ENCODE measurements at regions not wholly inside any gene's neighbourhood (a gene's known extent, or its start where the extent isn't known, plus 50 kb on each side); places are given as distances from the start of the nearest gene placed in this dataset.

GRCh38 chr15:62849316-62850106 lies 193.0 kb upstream of the TPM1 start:
- no peak for DNase-seq
- no peaks in the 10 kb centered on the region for H3K27me3 Mint-ChIP-seq
- ATAC-seq (ENCODE audit: low read depth): no peak
- no peak overlapping the region for H3K27ac Mint-ChIP-seq
- no peak overlapping the region for H3K4me3 Mint-ChIP-seq
- no peaks in the 10 kb centered on the region for H3K9me3 Mint-ChIP-seq
- no peaks in the 10 kb centered on the region for H3K4me1 Mint-ChIP-seq
- POLR2A ChIA-PET: no interaction called here
- no peaks in the 10 kb centered on the region for H3K36me3 Mint-ChIP-seq

DNA sequence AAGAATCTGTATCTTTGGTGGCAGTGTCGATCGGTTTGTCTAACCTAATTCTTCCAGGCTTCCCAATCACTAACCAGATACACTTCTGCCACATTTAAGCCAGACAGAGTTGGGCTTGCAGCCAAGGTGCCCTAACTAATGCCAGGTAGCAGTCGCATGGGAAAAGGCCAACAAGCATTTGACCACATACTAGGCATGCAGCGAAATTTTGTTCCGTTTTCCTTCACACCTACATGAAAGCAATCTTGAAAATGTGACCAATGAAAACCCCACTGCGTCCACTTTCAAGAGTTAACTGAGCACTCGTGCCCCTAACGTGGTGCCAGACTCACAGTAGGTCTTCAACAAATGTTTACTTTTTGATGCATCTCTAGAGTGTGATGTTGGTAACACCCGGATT lies 192.2 kb upstream of the TPM1 start:
- Mint-ChIP-seq H3K27me3 (no peaks in the 10 kb centered on the region), H3K4me3 (no peak overlapping the region), H3K27ac (no peak overlapping the region), H3K4me1 (no peaks in the 10 kb centered on the region), H3K9me3 (no peaks in the 10 kb centered on the region), H3K36me3 (no peaks in the 10 kb centered on the region)
- DNase-seq (no peak), ATAC-seq (ENCODE audit: low read depth) (no peak)
- POLR2A ChIA-PET: no interaction called here

- H3K4me1 Mint-ChIP-seq: no peaks in the 10 kb centered on the region
- DNase-seq: no peak
- H3K27me3 Mint-ChIP-seq: no peaks in the 10 kb centered on the region
- POLR2A ChIA-PET: no interaction called here
- H3K9me3 Mint-ChIP-seq: no peaks in the 10 kb centered on the region
- H3K4me3 Mint-ChIP-seq: no peak overlapping the region
- H3K36me3 Mint-ChIP-seq: no peaks in the 10 kb centered on the region
- H3K27ac Mint-ChIP-seq: no peak overlapping the region
- ATAC-seq (ENCODE audit: low read depth): no peak
Measured at GRCh38 chr15:62850791-62851291, 191.7 kb upstream of the TPM1 start.

GRCh38 chr15:62853114-62853840 lies 189.3 kb upstream of the TPM1 start:
- H3K27ac Mint-ChIP-seq: no peak overlapping the region

DNA sequence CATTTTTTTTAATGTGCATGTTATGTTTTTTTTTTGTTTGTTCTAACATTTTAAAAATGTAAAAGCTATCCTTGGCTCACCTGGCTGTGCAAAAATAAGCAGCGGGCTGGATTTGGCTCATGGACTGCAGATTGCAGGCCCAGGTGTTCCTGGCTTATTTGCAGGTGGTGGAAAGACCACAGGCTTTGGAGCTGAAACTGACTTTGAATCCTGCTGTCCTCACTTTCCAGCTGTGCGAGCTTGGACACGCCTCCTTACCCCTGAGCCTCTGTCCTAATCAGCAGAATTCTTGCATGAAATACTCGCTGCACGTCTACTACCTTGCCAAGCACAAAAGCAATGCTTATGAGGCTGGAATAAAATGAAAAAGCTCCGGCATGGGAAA lies 188.7 kb upstream of the TPM1 start:
- H3K27me3 Mint-ChIP-seq: peaks cover 5% of the 10 kb centered on the region
- H3K4me1 Mint-ChIP-seq: peaks cover 4% of the 10 kb centered on the region
- H3K9me3 Mint-ChIP-seq: no peaks in the 10 kb centered on the region
- DNase-seq (no peak), ATAC-seq (ENCODE audit: low read depth) (no peak)
- no peaks in the 10 kb centered on the region for H3K36me3 Mint-ChIP-seq
- POLR2A ChIA-PET: no interaction called here
- H3K27ac Mint-ChIP-seq: no peak overlapping the region
- H3K4me3 Mint-ChIP-seq: no peak overlapping the region

More at GRCh38 chr15:62853114-62853840, 189.3 kb upstream of the TPM1 start:
- Mint-ChIP-seq H3K4me1 (peaks cover 4% of the 10 kb centered on the region), H3K27me3 (peaks cover 3% of the 10 kb centered on the region), H3K4me3 (no peak overlapping the region), H3K9me3 (no peaks in the 10 kb centered on the region), H3K36me3 (no peaks in the 10 kb centered on the region)
- DNase-seq: no peak
- ATAC-seq (ENCODE audit: low read depth): no peak
- POLR2A ChIA-PET: no interaction called here

DNA sequence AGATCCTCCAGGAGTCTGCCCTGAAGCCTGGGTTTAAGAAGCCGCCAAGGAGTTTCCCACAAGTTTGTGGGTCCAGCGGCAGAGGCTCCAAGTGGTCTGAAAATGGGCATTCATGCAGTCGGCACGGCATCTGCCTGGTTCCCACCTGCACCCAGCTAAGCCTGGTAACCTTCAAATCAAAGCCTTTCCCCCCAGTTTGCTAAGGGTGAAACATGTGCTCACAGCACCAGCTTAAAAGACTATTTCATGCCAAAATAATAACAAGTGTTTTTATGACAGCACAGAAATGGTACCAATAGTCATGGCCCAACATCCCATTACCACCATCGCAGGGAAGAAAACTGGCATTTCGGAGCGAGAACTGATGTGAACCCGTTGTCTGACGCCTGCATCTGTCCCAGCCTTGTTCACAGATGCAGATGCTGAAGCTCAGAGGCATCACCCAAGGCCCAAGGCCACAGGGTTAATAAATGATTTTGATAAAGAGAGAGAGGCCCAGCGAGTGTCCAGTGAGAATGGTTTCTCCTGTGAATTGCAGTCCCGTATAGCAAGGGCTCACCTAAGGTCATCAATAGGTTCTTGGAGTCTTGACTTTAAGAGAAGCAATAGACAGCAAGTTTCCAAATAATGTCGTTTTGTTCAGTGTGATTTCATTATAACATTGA lies 188.0 kb upstream of the TPM1 start:
- DNase-seq (no peak), ATAC-seq (ENCODE audit: low read depth) (no peak)
- POLR2A ChIA-PET: no interaction called here
- no peak overlapping the region for H3K27ac Mint-ChIP-seq
- peaks cover 4% of the 10 kb centered on the region for H3K4me1 Mint-ChIP-seq
- H3K4me3 Mint-ChIP-seq: no peak overlapping the region
- H3K36me3 Mint-ChIP-seq: no peaks in the 10 kb centered on the region
- no peaks in the 10 kb centered on the region for H3K9me3 Mint-ChIP-seq
- H3K27me3 Mint-ChIP-seq: peaks cover 5% of the 10 kb centered on the region

- H3K36me3 Mint-ChIP-seq: no peaks in the 10 kb centered on the region
- H3K27me3 Mint-ChIP-seq: peaks cover 5% of the 10 kb centered on the region
- ATAC-seq (ENCODE audit: low read depth) (no peak), DNase-seq (no peak)
- peaks cover 4% of the 10 kb centered on the region for H3K4me1 Mint-ChIP-seq
- H3K4me3 Mint-ChIP-seq: no peak overlapping the region
- H3K9me3 Mint-ChIP-seq: no peaks in the 10 kb centered on the region
- H3K27ac Mint-ChIP-seq: no peak overlapping the region
- POLR2A ChIA-PET: no interaction called here
Measured at GRCh38 chr15:62855085-62855476, 187.5 kb upstream of the TPM1 start.

GRCh38 chr15:62856466-62857246 lies 185.9 kb upstream of the TPM1 start:
- ATAC-seq (ENCODE audit: low read depth): no peak
- no peaks in the 10 kb centered on the region for H3K36me3 Mint-ChIP-seq
- H3K4me3 Mint-ChIP-seq: no peak overlapping the region
- POLR2A ChIA-PET: interaction anchor here (0.5 kb wide), 1 partner anchor 10 kb away, joined by 4 read pairs; no protein-coding TSS in a partner anchor
- H3K9me3 Mint-ChIP-seq: no peaks in the 10 kb centered on the region
- peaks cover 5% of the 10 kb centered on the region for H3K27me3 Mint-ChIP-seq
- H3K4me1 Mint-ChIP-seq: peaks cover 4% of the 10 kb centered on the region
- DNase-seq: no peak
- H3K27ac Mint-ChIP-seq: no peak overlapping the region

GRCh38 chr15:62857411-62857853 lies 185.1 kb upstream of the TPM1 start:
- DNase-seq (no peak), ATAC-seq (ENCODE audit: low read depth) (no peak)
- Mint-ChIP-seq H3K4me3 (no peak overlapping the region), H3K27ac (no peak overlapping the region), H3K36me3 (no peaks in the 10 kb centered on the region), H3K27me3 (peaks cover 5% of the 10 kb centered on the region), H3K9me3 (no peaks in the 10 kb centered on the region), H3K4me1 (peaks cover 4% of the 10 kb centered on the region)
- POLR2A ChIA-PET: interaction anchor here (0.5 kb wide), 1 partner anchor 11 kb away, joined by 4 read pairs; no protein-coding TSS in a partner anchor

GRCh38 chr15:62858343-62858742 lies 184.2 kb upstream of the TPM1 start:
- no peak for DNase-seq
- Mint-ChIP-seq H3K4me3 (no peak overlapping the region), H3K27me3 (peaks cover 5% of the 10 kb centered on the region), H3K27ac (no peak overlapping the region), H3K9me3 (no peaks in the 10 kb centered on the region), H3K4me1 (peaks cover 4% of the 10 kb centered on the region), H3K36me3 (no peaks in the 10 kb centered on the region)
- no peak for ATAC-seq (ENCODE audit: low read depth)
- POLR2A ChIA-PET: no interaction called here

- no peaks in the 10 kb centered on the region for H3K36me3 Mint-ChIP-seq
Measured at GRCh38 chr15:62862717-62863116, 179.8 kb upstream of the TPM1 start.

DNA sequence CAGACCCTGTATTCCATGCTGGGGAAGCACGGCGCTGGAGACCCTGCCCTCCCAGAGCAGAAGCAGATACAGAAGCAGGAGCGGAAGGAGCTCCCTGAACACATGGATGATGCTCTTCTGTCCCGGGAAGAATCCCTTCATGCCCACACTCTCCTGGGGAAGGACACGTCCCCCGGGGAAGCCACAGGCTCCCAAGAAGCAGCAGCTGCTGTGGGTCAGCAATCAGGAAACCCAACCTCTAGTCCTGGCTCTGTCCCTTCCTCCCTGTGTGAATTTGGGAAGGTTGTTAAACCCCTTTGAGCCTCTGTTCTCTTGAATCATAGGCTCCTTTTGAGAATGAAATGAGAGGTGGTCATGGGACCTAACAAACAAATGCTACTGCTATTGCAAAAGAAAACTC lies 176.2 kb upstream of the TPM1 start:
- H3K4me1 Mint-ChIP-seq: no peaks in the 10 kb centered on the region
- no peaks in the 10 kb centered on the region for H3K36me3 Mint-ChIP-seq
- no peak overlapping the region for H3K27ac Mint-ChIP-seq
- H3K9me3 Mint-ChIP-seq: no peaks in the 10 kb centered on the region
- H3K27me3 Mint-ChIP-seq: peaks cover 8% of the 10 kb centered on the region
- POLR2A ChIA-PET: no interaction called here
- DNase-seq: no peak
- ATAC-seq (ENCODE audit: low read depth): no peak
- H3K4me3 Mint-ChIP-seq: no peak overlapping the region

More at GRCh38 chr15:62862717-62863116, 179.8 kb upstream of the TPM1 start:
- Mint-ChIP-seq H3K9me3 (no peaks in the 10 kb centered on the region), H3K4me1 (no peaks in the 10 kb centered on the region), H3K4me3 (no peak overlapping the region), H3K27me3 (peaks cover 12% of the 10 kb centered on the region), H3K27ac (no peak overlapping the region)
- DNase-seq: no peak
- no peak for ATAC-seq (ENCODE audit: low read depth)
- POLR2A ChIA-PET: no interaction called here

- Mint-ChIP-seq H3K4me1 (no peaks in the 10 kb centered on the region), H3K9me3 (no peaks in the 10 kb centered on the region), H3K4me3 (no peak overlapping the region), H3K36me3 (no peaks in the 10 kb centered on the region), H3K27ac (no peak overlapping the region), H3K27me3 (peaks cover 8% of the 10 kb centered on the region)
- POLR2A ChIA-PET: no interaction called here
- DNase-seq (no peak), ATAC-seq (ENCODE audit: low read depth) (no peak)
Measured at GRCh38 chr15:62867844-62868243, 174.7 kb upstream of the TPM1 start.
